ENCODE measurements at regions not wholly inside any gene's neighbourhood (a gene's known extent, or its start where the extent isn't known, plus 50 kb on each side); places are given as distances from the start of the nearest gene placed in this dataset.

DNA sequence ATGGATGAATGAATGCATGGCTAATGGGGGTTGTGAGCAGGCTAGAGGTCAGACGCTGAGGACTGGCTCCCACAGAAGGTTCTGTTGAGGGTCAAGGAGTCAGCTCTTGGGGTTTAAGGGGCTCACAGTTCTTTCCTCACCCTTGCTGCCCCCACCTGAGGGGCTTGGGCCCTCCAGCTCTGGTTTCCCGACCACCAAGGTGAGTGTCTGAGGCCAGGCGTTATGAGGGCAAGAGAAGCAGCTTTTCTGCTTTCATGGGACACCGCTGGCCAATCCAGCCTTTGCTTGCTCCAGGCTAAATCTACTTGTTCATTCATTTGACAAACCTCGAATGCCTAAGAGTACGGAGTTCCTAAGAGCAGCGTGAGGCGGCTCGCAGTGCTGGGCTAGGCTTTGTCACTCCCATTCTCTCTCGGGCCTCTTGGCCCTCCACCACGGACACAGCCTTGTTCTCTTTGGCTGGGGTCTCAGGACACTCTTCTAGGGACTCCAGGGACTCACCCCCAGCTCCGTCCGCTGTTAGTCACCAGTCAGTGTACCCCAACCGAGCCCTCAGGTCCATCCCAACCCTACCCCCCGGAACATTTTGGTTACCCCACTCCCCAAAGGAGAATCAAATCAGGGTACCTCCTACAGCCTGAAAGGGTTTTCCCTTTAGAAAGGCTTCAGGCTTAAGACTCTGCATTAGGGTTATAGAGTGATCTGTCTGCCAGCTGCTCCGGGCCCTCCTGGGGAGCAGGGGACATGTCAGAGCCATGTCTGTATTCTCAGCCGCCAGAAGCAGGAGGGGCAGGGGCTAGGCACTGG lies 210.1 kb upstream of the MVB12B start:
- no peaks in the 10 kb centered on the region for H3K4me1 ChIP-seq (ENCODE audit: control insufficient read depth in 1 of 2, extremely low read depth in 1 of 2, insufficient read depth in 2 of 2, low read length in 2 of 2)
- no peak for ATAC-seq (replicated peaks in 1 of 4)
- H3K36me3 Mint-ChIP-seq = no peaks in the 10 kb centered on the region
- POLR2A ChIA-PET = no interaction called here
- no peak overlapping the region for H3K4me3 Mint-ChIP-seq
- no peak overlapping the region for H3K27ac Mint-ChIP-seq
- peaks cover 21 to 24% of the 10 kb centered on the region in 2 donors for H3K27me3 Mint-ChIP-seq
- no peaks in the 10 kb centered on the region for H3K4me1 Mint-ChIP-seq
- no peaks in the 10 kb centered on the region for H3K36me3 ChIP-seq (ENCODE audit: control insufficient read depth in 2 of 2, extremely low read depth in 1 of 2, insufficient read depth in 1 of 2, low read length in 1 of 2)
- H3K4me3 ChIP-seq (ENCODE audit: control insufficient read depth in 1 of 2, extremely low read depth in 1 of 2, low read length in 1 of 2) = no peak overlapping the region
- CTCF ChIA-PET = no interaction called here
- no peaks in the 10 kb centered on the region for H3K9me3 ChIP-seq
- no peaks in the 10 kb centered on the region for H3K9me3 Mint-ChIP-seq
- 80% methylated on average over 14 of the region's 17 CpGs for WGBS (ENCODE audit: insufficient coverage)
- no peak for DNase-seq
- H3K27ac ChIP-seq (ENCODE audit: low read length) = no peak overlapping the region
- peaks cover 0 to 35% of the 10 kb centered on the region in 2 experiments for H3K27me3 ChIP-seq (replicated peaks in 1 of 2; ENCODE audit: control insufficient read depth in 2 of 2, extremely low read depth in 1 of 2, insufficient read depth in 2 of 2, low read length in 1 of 2)

DNA sequence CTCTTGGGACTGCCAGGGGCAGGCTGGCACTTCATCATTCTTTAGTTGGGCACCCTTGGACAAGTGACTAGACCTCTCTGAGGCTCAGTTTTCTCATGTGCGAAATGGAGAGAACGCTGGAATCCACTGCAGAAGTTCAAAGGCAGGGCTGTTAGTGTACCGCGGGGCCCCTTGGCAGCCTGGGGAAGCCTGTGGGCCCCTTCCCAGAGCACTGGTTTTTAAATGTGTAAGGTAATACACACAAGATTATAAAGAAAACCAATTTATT lies 209.5 kb upstream of the MVB12B start:
- Mint-ChIP-seq H3K9me3 (no peaks in the 10 kb centered on the region), H3K27me3 (peaks cover 23 to 26% of the 10 kb centered on the region in 2 donors), H3K27ac (no peak overlapping the region), H3K4me3 (no peak overlapping the region), H3K36me3 (no peaks in the 10 kb centered on the region), H3K4me1 (no peaks in the 10 kb centered on the region)
- no peak for DNase-seq
- Histone ChIP-seq H3K4me3 (ENCODE audit: control insufficient read depth in 1 of 2, extremely low read depth in 1 of 2, low read length in 1 of 2) (no peak overlapping the region), H3K27ac (ENCODE audit: low read length) (no peak overlapping the region), H3K4me1 (ENCODE audit: control insufficient read depth in 1 of 2, extremely low read depth in 1 of 2, insufficient read depth in 2 of 2, low read length in 2 of 2) (no peaks in the 10 kb centered on the region), H3K27me3 (replicated peaks in 1 of 2; ENCODE audit: control insufficient read depth in 2 of 2, extremely low read depth in 1 of 2, insufficient read depth in 2 of 2, low read length in 1 of 2) (peaks cover 0 to 32% of the 10 kb centered on the region in 2 experiments), H3K9me3 (no peaks in the 10 kb centered on the region), H3K36me3 (ENCODE audit: control insufficient read depth in 2 of 2, extremely low read depth in 1 of 2, insufficient read depth in 1 of 2, low read length in 1 of 2) (no peaks in the 10 kb centered on the region)
- CTCF ChIA-PET = no interaction called here
- no CpG with 5 or more reads among the region's 4 CpGs for WGBS (ENCODE audit: insufficient coverage)
- no peak for ATAC-seq (replicated peaks in 1 of 4)
- POLR2A ChIA-PET = no interaction called here

DNA sequence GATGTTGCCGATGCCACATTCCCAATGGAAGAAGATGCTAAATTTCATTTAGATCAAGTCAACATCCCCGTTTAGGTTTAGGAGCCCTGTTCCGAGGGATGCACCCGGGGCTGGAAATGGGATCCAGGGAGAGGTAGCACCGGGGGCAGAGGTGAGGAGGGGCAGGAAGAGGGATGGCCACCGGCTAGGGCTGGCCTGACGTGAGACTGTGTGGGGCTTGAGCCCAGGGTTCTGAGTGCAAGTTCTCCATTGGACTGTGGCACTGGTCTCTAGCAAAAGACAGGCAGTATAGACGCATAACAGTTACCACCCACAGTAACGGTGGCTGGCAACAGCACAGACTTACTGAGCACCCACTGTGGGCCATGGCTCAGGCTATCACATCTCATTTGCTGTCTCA lies 209.0 kb upstream of the MVB12B start:
- Mint-ChIP-seq H3K27ac (no peak overlapping the region), H3K27me3 (peaks cover 26 to 29% of the 10 kb centered on the region in 2 donors), H3K4me3 (no peak overlapping the region), H3K4me1 (no peaks in the 10 kb centered on the region), H3K36me3 (no peaks in the 10 kb centered on the region), H3K9me3 (no peaks in the 10 kb centered on the region)
- Histone ChIP-seq H3K9me3 (no peaks in the 10 kb centered on the region), H3K36me3 (ENCODE audit: control insufficient read depth in 2 of 2, extremely low read depth in 1 of 2, insufficient read depth in 1 of 2, low read length in 1 of 2) (no peaks in the 10 kb centered on the region), H3K27ac (ENCODE audit: low read length) (no peak overlapping the region), H3K4me1 (ENCODE audit: control insufficient read depth in 1 of 2, extremely low read depth in 1 of 2, insufficient read depth in 2 of 2, low read length in 2 of 2) (no peaks in the 10 kb centered on the region), H3K4me3 (ENCODE audit: control insufficient read depth in 1 of 2, extremely low read depth in 1 of 2, low read length in 1 of 2) (no peak overlapping the region), H3K27me3 (replicated peaks in 1 of 2; ENCODE audit: control insufficient read depth in 2 of 2, extremely low read depth in 1 of 2, insufficient read depth in 2 of 2, low read length in 1 of 2) (peaks cover 0 to 29% of the 10 kb centered on the region in 2 experiments)
- CTCF ChIA-PET = no interaction called here
- POLR2A ChIA-PET = no interaction called here
- 86% methylated on average over 9 of the region's 9 CpGs for WGBS (ENCODE audit: insufficient coverage)
- ATAC-seq (replicated peaks in 1 of 4) (no peak), DNase-seq (no peak)

DNA sequence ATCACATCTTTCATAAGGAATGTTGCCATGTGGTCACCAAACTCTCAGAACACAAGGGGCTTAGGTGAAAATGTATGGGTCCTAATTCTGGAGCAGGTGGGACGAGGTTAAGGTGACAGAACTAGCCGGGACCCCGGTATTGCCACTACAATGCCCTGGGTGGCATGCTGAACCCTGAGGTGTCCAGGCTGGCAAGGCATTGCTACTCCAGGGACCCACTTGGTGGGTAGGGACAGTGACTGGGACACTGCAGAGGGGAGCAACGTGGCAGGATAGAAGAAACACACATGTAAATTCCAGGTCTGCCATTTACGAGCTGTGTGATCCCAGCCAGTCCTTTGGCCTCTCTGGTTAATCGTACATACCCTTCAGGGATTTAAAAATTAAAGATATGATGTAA lies 206.9 kb upstream of the MVB12B start:
- 68% methylated on average over 6 of the region's 6 CpGs for WGBS (ENCODE audit: insufficient coverage)
- H3K4me1 Mint-ChIP-seq = no peaks in the 10 kb centered on the region
- POLR2A ChIA-PET = no interaction called here

DNA sequence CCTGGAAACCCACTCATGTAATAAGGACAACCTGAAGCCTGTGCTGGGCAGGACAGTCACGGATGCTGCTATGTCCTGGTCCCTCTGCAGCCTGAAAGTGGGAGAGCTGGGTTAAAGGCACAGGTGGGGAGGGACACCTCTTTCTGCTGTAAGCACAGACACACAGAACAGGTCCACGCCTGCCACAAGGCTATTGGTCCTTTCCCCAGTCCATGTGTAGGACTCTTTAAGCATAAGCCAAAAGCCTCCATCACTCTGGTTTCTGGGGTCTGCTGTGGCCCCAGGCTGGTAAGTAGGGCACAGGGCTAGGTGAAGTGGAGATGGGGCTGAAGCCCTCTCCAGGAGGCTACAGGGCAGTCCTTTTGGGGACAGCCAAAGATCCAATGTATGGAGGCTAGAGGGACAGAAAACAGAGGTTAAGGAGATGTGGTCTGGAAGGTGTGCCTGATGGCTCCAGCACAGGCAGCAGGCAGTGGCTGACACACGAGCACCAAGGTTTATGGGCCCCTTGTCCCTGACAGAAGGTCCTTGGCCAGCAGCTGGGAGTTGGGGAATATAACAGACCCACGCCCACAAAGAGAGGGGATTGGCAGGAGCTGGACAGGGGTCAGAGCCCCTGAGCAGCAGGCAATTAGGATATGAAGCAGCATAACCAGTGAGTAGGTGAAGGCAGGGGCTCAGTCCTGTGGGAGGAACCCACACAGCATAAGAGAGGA lies 203.6 kb upstream of the MVB12B start:
- Histone ChIP-seq H3K36me3 (ENCODE audit: control insufficient read depth in 2 of 2, extremely low read depth in 1 of 2, insufficient read depth in 1 of 2, low read length in 1 of 2) (no peaks in the 10 kb centered on the region), H3K27me3 (replicated peaks in 1 of 2; ENCODE audit: control insufficient read depth in 2 of 2, extremely low read depth in 1 of 2, insufficient read depth in 2 of 2, low read length in 1 of 2) (peaks cover 0 to 39% of the 10 kb centered on the region in 2 experiments), H3K4me3 (ENCODE audit: control insufficient read depth in 1 of 2, extremely low read depth in 1 of 2, low read length in 1 of 2) (no peak overlapping the region), H3K27ac (ENCODE audit: low read length) (no peak overlapping the region), H3K9me3 (no peaks in the 10 kb centered on the region), H3K4me1 (ENCODE audit: control insufficient read depth in 1 of 2, extremely low read depth in 1 of 2, insufficient read depth in 2 of 2, low read length in 2 of 2) (no peaks in the 10 kb centered on the region)
- Mint-ChIP-seq H3K9me3 (no peaks in the 10 kb centered on the region), H3K27me3 (peaks cover 26 to 27% of the 10 kb centered on the region in 2 donors), H3K36me3 (no peaks in the 10 kb centered on the region), H3K4me3 (no peak overlapping the region), H3K4me1 (no peaks in the 10 kb centered on the region), H3K27ac (no peak overlapping the region)
- POLR2A ChIA-PET = no interaction called here
- ATAC-seq (replicated peaks in 1 of 4) = no peak
- WGBS (ENCODE audit: insufficient coverage) = 62% methylated on average over 3 of the region's 4 CpGs
- no peak for DNase-seq
- CTCF ChIA-PET = no interaction called here

More for the DNA sequence above, 206.9 kb upstream of the MVB12B start:
- ATAC-seq (replicated peaks in 1 of 4) (no peak), DNase-seq (no peak)
- Mint-ChIP-seq H3K4me3 (no peak overlapping the region), H3K36me3 (no peaks in the 10 kb centered on the region), H3K27me3 (peaks cover 28 to 34% of the 10 kb centered on the region in 2 donors), H3K9me3 (no peaks in the 10 kb centered on the region), H3K27ac (no peak overlapping the region)
- no peaks in the 10 kb centered on the region for H3K9me3 ChIP-seq
- no peaks in the 10 kb centered on the region for H3K36me3 ChIP-seq (ENCODE audit: control insufficient read depth in 2 of 2, extremely low read depth in 1 of 2, insufficient read depth in 1 of 2, low read length in 1 of 2)
- no peak overlapping the region for H3K4me3 ChIP-seq (ENCODE audit: control insufficient read depth in 1 of 2, extremely low read depth in 1 of 2, low read length in 1 of 2)
- no peak overlapping the region for H3K27ac ChIP-seq (ENCODE audit: low read length)
- CTCF ChIA-PET = no interaction called here
- H3K27me3 ChIP-seq (replicated peaks in 1 of 2; ENCODE audit: control insufficient read depth in 2 of 2, extremely low read depth in 1 of 2, insufficient read depth in 2 of 2, low read length in 1 of 2) = peaks cover 0 to 28% of the 10 kb centered on the region in 2 experiments
- H3K4me1 ChIP-seq (ENCODE audit: control insufficient read depth in 1 of 2, extremely low read depth in 1 of 2, insufficient read depth in 2 of 2, low read length in 2 of 2) = no peaks in the 10 kb centered on the region

DNA sequence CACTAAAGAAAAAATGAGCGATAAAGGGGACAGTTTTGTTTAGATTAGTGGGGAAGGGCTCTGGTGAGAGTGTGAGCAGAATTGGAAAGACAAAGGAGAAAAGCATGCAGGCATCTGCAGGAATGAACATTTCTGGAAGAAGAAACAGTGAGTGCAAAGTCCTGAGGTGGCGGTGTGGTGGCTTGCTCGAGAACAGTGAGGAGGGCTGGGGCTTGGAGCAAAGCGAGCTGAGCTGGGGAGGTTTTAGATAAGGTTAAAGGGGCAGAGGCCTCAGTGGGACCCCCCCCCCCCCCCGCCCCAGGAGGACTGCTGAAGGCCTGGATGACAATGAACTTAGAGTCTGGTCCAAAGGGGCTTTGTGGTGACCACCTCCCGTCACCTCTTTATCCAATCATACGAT lies 202.7 kb upstream of the MVB12B start:
- Histone ChIP-seq H3K36me3 (ENCODE audit: control insufficient read depth in 2 of 2, extremely low read depth in 1 of 2, insufficient read depth in 1 of 2, low read length in 1 of 2) (no peaks in the 10 kb centered on the region), H3K27ac (ENCODE audit: low read length) (no peak overlapping the region), H3K4me1 (ENCODE audit: control insufficient read depth in 1 of 2, extremely low read depth in 1 of 2, insufficient read depth in 2 of 2, low read length in 2 of 2) (no peaks in the 10 kb centered on the region), H3K27me3 (replicated peaks in 1 of 2; ENCODE audit: control insufficient read depth in 2 of 2, extremely low read depth in 1 of 2, insufficient read depth in 2 of 2, low read length in 1 of 2) (peaks cover 0 to 44% of the 10 kb centered on the region in 2 experiments), H3K9me3 (no peaks in the 10 kb centered on the region), H3K4me3 (ENCODE audit: control insufficient read depth in 1 of 2, extremely low read depth in 1 of 2, low read length in 1 of 2) (no peak overlapping the region)
- Mint-ChIP-seq H3K27ac (no peak overlapping the region), H3K27me3 (peaks cover 29 to 31% of the 10 kb centered on the region in 2 donors), H3K36me3 (no peaks in the 10 kb centered on the region), H3K9me3 (no peaks in the 10 kb centered on the region), H3K4me1 (no peaks in the 10 kb centered on the region), H3K4me3 (no peak overlapping the region)
- ATAC-seq (replicated peaks in 1 of 4) (no peak), DNase-seq (no peak)
- ChIA-PET POLR2A (no interaction called here), CTCF (no interaction called here)
- 93% methylated on average over 2 of the region's 7 CpGs for WGBS (ENCODE audit: insufficient coverage)
